Endodermal cell (in vitro differentiated cells): ENCODE measurements at regions not wholly inside any gene's neighbourhood (a gene's known extent, or its start where the extent isn't known, plus 50 kb on each side); places are given as distances from the start of the nearest gene placed in this dataset.

Experiments
- DNase-seq: peaks from one replicate; pipeline ENCODE4 v3.0.0-alpha.2; 2017
- H3K27ac ChIP-seq: 2 replicates; pipeline ENCODE4 v1.5.1; 2013; ENCODE audit warnings: mild to moderate bottlenecking, low read depth, low read length, moderate library complexity
- H3K27me3 ChIP-seq: 2 replicates; pipeline ENCODE4 v1.6.1; 2013; ENCODE audit warnings: mild to moderate bottlenecking, low read length, moderate library complexity; ENCODE audit not compliant: insufficient read depth, control insufficient read depth, poor library complexity, severe bottlenecking
- H3K36me3 ChIP-seq: 2 replicates; pipeline ENCODE4 v1.7.0; 2013; ENCODE audit warnings: mild to moderate bottlenecking, low read length, moderate library complexity; ENCODE audit not compliant: control insufficient read depth, insufficient read depth
- H3K4me1 ChIP-seq: one replicate; pipeline ENCODE4 v1.7.0; 2013; ENCODE audit warnings: low read length; ENCODE audit not compliant: control insufficient read depth, insufficient read depth
- H3K4me3 ChIP-seq: 2 replicates; pipeline ENCODE4 v1.5.1; 2013; ENCODE audit warnings: mild to moderate bottlenecking, low read length, moderate library complexity
- H3K9ac ChIP-seq: 2 replicates; pipeline ENCODE4 v1.6.1; 2013; ENCODE audit warnings: mild to moderate bottlenecking, low read length, moderate library complexity; ENCODE audit not compliant: poor library complexity, severe bottlenecking; ENCODE audit errors: extremely low read depth
- H3K9me3 ChIP-seq: 2 replicates; pipeline ENCODE4 v1.6.1; 2013; ENCODE audit warnings: mild to moderate bottlenecking, low read length, moderate library complexity; ENCODE audit not compliant: control insufficient read depth
- H3K27ac Mint-ChIP-seq: 2 replicates; pipeline ENCODE4 v1.8.0; 2020; ENCODE audit warnings: mixed read lengths
- H3K27me3 Mint-ChIP-seq: 2 replicates; pipeline ENCODE4 v1.8.0; 2021; ENCODE audit warnings: mild to moderate bottlenecking, mixed read lengths; ENCODE audit not compliant: insufficient read depth
- H3K36me3 Mint-ChIP-seq: 2 replicates; pipeline ENCODE4 v1.8.0; 2020; ENCODE audit warnings: low read depth, mixed read lengths
- H3K4me1 Mint-ChIP-seq: 2 replicates; pipeline ENCODE4 v1.8.0; 2020; ENCODE audit warnings: mixed read lengths
- H3K4me3 Mint-ChIP-seq: 2 replicates; pipeline ENCODE4 v1.8.0; 2020; ENCODE audit warnings: mild to moderate bottlenecking, moderate library complexity, mixed read lengths
- H3K9me3 Mint-ChIP-seq: 2 replicates; pipeline ENCODE4 v1.8.0; 2020; ENCODE audit warnings: mild to moderate bottlenecking, mixed read lengths
- WGBS, 2 experiments: methylation state at CpG; one replicate each; pipeline versions ENCODE4 v1.1.5 to v1.1.7; 2013; ENCODE audit warnings: missing lambda C conversion rate in 2 of 2, mixed read lengths in 1 of 2; ENCODE audit not compliant: insufficient coverage in 1 of 2, insufficient read length in 1 of 2; 5-methylcytosine and 5-hydroxymethylcytosine counted together
- TF ChIP-seq, protein P1 (sequence below): fragments of 200-600 bp; sonication (generic); conservative IDR thresholded peaks from 2 replicates; pipeline ENCODE4 v1.5.0; 2021; ENCODE audit warnings: antibody characterized with exemption, mild to moderate bottlenecking

DNA sequence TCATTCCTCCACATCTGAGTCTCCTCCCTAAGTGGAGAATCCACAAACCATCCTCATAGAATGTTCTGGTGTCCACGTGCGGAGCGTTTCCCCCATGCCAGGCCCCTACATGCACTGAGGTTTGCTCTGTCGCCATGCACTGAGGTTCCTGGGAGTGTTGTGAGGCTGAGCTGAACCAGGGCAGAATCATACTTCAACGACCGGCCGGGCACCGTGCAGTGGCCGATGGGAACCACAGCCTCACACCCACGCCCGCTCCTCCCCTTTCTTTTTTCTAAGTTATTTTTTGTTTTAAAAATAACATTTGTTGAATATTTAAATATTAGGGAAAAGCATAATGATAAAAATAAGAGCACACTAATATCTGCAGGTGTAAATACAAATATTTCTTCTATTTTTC, 260.4 kb upstream of the IRX4 start:
- peaks cover 11% of the 10 kb centered on the region for H3K9me3 Mint-ChIP-seq
- WGBS, 2 experiments = 93 to 100% methylated on average over 3 to 4 of the region's 11 CpGs

DNA sequence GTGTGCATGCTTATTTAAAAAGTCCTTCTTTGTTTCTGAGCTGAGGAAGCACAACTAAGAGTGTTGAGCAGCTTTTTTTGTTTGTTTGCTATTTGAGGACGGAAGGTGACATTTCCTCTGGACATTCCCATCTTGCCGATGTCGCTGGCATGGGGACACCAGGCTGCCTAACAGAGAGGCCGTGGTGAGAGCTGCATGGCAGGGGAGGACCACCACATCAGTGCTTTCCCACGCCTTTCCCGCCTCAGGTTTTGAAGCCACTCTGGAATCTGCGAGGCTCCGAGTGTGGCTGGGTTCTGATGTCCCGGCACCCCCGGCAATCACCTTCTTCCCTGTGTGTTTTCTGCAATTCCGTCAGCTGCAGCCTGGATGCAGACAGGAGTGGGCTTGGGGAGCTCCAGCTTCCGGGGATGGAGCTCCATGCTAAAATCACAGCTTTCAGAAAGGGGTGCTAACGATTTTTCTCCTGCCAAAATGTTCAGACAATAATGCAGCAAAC, 259.8 kb upstream of the IRX4 start:
- TF ChIP-seq, protein P1, sequence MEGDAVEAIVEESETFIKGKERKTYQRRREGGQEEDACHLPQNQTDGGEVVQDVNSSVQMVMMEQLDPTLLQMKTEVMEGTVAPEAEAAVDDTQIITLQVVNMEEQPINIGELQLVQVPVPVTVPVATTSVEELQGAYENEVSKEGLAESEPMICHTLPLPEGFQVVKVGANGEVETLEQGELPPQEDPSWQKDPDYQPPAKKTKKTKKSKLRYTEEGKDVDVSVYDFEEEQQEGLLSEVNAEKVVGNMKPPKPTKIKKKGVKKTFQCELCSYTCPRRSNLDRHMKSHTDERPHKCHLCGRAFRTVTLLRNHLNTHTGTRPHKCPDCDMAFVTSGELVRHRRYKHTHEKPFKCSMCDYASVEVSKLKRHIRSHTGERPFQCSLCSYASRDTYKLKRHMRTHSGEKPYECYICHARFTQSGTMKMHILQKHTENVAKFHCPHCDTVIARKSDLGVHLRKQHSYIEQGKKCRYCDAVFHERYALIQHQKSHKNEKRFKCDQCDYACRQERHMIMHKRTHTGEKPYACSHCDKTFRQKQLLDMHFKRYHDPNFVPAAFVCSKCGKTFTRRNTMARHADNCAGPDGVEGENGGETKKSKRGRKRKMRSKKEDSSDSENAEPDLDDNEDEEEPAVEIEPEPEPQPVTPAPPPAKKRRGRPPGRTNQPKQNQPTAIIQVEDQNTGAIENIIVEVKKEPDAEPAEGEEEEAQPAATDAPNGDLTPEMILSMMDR = no peak
- Histone ChIP-seq H3K4me1 (no peaks in the 10 kb centered on the region), H3K9ac (no peak overlapping the region), H3K36me3 (no peaks in the 10 kb centered on the region), H3K9me3 (no peaks in the 10 kb centered on the region), H3K27me3 (no peaks in the 10 kb centered on the region), H3K4me3 (no peak overlapping the region), H3K27ac (no peak overlapping the region)
- peaks cover under 1% of the 10 kb centered on the region for H3K27me3 Mint-ChIP-seq
- H3K36me3 Mint-ChIP-seq = no peaks in the 10 kb centered on the region
- H3K9me3 Mint-ChIP-seq = peaks cover 11% of the 10 kb centered on the region
- 90% methylated on average over 10 to 13 of the region's 13 CpGs for WGBS, 2 experiments
- no peak overlapping the region for H3K27ac Mint-ChIP-seq
- no peak for DNase-seq
- H3K4me3 Mint-ChIP-seq = no peak overlapping the region
- H3K4me1 Mint-ChIP-seq = no peaks in the 10 kb centered on the region

More for the DNA sequence above, 260.4 kb upstream of the IRX4 start:
- Histone ChIP-seq H3K4me3 (no peak overlapping the region), H3K27ac (no peak overlapping the region), H3K27me3 (no peaks in the 10 kb centered on the region), H3K4me1 (no peaks in the 10 kb centered on the region), H3K36me3 (no peaks in the 10 kb centered on the region), H3K9me3 (no peaks in the 10 kb centered on the region), H3K9ac (no peak overlapping the region)
- Mint-ChIP-seq H3K4me1 (no peaks in the 10 kb centered on the region), H3K27me3 (peaks cover 1% of the 10 kb centered on the region), H3K4me3 (no peak overlapping the region), H3K36me3 (no peaks in the 10 kb centered on the region), H3K27ac (no peak overlapping the region)
- no peak for DNase-seq
- TF ChIP-seq, protein P1 = no peak

DNA sequence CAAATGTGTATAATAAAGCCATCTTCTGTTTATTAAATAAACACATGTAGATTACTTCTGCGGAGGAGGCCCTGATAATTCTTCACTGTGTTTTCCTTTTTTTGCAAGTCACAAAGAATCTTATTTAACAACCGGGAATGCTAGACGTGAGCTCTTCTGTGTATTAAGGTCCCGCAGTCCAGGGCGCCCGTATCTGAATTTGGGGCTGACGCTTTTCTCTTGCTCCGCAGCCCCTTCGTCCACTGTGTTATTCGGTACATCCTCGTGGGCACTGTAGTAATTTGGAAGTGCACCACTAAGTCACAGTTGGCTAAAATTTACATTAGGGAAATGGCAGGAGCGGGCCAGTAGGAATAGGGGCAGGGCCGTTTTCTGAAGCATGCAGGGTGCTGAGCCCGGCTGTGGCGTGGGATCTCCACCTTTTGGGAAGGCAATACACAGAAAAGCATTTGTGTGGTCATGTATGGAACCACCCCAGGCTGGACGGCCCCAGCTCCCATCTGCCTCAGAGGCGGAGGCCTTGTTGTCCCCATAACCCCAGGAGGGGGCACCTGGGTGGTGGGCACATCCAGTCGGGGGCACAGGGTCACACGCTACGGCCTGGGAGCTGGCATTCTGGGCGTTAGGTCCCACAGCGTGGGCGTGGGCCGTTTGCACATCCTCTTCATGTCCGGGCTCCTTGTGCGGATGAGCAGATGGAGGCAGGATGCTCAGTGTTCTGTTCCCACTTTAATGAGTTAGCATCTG, 258.7 kb upstream of the IRX4 start:
- Histone ChIP-seq H3K36me3 (no peaks in the 10 kb centered on the region), H3K27ac (no peak overlapping the region), H3K9me3 (no peaks in the 10 kb centered on the region), H3K27me3 (no peaks in the 10 kb centered on the region), H3K4me1 (no peaks in the 10 kb centered on the region), H3K4me3 (no peak overlapping the region), H3K9ac (no peak overlapping the region)
- Mint-ChIP-seq H3K9me3 (peaks cover 11% of the 10 kb centered on the region), H3K36me3 (no peaks in the 10 kb centered on the region), H3K4me1 (no peaks in the 10 kb centered on the region), H3K4me3 (no peak overlapping the region), H3K27me3 (no peaks in the 10 kb centered on the region), H3K27ac (no peak overlapping the region)
- 84 to 86% methylated on average over 18 to 26 of the region's 26 CpGs for WGBS, 2 experiments
- TF ChIP-seq, protein P1 = no peak
- DNase-seq = no peak
